ENCODE measurements at regions not wholly inside any gene's neighbourhood (a gene's known extent, or its start where the extent isn't known, plus 50 kb on each side); places are given as distances from the start of the nearest gene placed in this dataset.
"Not testable (repeated sequence)": the region's sequence is repeated elsewhere in the genome, so short reads cannot be mapped to it uniquely, and the experiment has no call there.

DNA sequence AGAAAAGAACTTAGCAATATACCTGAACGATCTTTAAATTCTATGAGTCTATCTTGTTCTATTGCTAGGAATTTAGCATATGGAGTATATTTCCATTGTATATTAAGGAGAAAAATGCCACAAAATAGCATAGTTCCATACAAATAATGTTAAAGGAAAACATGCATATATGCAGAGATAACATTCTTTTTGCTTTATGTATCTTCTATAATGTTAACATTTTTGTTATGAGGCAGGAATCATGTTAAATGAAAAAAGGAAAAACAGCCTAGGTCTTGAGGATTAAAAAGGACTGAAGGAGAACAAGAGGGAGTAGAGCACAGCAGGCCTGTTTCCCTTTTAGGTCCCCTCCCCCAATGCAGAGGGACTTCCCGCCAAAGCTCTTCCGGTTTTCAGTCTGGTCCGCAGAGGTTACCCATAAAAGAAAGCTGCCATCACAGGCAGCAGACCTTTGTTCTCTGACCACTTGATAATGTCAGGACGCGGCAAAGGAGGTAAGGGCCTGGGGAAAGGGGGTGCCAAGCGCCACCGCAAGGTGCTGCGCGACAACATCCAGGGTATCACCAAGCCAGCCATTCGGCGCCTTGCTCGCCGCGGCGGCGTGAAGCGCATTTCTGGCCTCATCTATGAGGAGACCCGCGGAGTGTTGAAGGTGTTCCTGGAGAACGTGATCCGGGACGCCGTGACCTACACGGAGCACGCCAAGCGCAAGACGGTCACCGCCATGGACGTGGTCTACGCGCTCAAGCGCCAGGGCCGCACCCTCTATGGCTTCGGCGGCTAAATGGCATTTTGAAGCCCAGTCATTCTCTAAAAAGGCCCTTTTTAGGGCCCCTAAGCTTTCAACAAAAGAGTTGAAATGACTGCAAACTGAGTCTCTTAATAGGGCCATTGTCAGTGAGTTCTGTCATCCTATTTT lies 108.4 kb upstream of the PRSS16 start:
- no peak for DNase-seq

DNA sequence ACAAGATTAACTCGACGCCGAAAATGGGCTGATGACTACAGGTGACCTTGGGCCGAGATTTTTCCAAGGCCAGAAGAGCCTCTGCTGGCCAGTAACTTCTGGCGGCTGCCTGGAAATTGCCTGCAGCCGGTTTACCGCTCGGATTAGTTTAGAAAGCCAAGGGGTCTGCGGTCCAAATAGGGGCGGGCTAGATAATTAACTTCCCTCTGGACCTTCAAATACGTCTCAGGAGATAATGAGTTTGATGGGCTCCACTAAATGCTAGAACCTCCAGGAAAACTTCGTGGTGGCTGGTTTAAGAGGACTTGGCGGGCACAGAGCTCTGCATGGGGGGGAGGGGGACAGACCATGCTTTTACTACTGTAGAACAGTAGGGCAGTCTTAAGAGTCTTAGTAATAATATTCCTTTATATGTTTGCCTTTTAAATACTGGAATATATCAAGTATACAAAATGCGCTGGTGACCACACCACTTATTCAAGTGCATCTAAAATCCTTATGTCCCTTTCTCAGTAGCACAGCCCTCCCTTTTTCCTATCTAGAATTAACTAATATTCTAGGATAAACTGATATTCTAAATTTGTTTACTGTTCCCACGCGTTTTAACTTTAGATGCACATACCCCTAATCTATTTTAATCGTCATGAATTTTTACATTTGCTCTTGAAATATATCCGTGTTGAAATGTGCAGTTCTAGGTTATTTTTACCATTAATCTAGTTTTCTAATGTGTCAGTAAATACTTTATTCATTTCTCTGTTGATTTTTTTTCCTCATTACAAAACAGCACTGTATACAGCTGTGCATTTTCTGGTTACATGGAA lies 107.5 kb upstream of the PRSS16 start:
- no peak for DNase-seq

DNA sequence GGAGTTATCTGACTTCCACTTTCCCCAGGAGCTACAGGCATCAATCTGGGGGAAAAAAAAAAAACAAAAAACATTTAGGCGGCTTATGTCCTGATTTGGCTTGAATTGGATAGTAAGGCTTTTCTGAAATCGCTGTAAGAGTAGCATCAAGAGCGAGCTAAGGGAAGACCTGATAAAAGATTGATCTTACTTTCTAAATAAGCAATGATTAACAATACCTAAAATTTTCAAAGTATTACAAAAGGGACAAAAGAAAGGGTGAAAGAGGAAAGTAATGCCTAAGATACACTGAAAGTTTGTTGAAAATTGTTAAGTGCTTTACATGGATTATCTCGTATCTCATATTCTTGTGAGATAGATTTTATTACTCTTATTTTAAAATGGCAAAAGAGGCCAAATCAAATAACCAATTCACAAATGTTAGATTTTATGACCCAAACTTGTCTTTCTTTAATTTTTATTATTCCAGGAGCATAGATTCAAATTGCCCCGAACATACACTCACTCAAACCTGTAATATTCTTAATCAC lies 106.4 kb upstream of the PRSS16 start:
- no peak for DNase-seq

DNA sequence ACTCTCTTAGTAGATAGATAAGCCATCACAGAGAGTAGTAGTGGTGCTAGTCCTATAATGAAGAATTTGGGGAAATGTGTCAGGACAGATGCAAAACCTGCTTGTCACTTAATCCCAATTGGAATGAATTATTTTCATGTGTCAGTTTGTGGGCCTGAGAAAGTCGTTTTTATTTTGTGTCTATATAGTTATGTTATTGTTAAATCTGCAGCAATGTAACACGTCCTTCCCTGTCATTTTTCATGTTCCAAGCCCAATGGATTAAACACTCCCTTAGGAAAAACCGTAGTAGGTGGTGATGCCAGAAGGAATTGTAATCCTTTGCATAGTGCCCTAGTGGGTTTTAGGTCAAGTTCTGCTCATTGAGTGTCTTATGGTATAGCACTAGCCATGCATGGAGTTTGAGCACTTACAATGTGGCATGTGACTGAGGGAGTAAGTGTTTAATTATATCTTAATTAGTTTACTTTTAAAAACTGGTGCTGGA lies 105.9 kb upstream of the PRSS16 start:
- DNase-seq: no peak

DNA sequence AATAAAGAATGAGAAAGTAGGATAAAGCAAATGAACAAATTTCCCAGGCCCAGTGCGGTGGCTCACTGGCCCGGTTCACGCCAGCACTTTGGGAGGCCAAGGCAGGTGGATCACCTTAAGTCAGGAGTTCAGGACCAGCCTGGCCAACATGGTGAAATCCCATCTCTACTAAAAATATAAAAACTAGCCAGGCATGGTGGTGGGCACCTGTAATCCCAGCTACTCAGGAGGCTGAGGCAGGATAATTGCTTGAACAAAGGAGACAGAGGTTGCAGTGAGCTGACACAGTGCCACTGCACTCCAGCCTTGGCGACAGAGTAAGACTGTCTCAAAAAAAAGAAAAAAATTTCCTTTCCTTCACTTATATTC lies 104.5 kb upstream of the PRSS16 start:
- DNase-seq: not testable (repeated sequence)

DNA sequence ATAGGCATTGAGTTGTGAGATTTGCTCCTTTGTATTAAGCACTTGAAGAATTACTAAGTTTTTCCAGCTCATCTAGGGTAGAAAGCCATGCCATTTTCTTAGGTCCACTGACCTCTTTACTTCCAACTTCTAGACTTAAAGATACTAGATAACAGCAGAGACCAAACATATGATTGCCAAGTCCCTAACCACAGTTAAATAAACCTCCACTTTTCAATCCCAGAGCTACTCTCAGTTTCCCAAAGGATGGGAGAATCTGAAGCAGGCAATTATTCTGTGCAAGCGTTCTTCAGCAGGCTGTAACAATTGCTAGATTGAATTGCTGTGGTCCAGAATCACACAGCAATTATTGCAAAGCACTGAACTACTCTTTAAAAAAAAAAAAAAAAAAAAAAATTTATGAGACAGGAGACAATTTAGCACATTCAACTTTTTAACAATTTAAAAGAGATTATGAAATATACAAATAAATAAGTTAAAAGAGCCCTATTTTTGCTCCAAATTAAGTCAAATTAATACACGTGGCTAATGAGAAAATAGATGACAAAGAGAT lies 104.0 kb upstream of the PRSS16 start:
- no peak for DNase-seq

DNA sequence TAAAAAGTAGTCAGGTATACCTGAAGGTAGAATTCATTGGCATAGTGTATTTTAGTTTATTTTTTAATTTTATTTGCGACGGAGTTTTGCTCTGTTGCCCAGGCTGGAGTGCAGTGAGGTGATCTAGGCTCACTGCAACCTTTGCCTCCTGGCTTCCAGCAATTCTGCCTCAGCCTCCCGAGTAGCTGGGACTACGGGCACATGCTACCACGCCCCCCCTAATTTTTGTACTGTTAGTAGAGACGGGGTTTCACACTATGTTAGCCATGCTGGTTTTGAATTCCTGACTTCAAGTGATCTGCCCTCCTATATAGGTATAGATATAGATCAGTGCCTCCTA lies 102.8 kb upstream of the PRSS16 start:
- DNase-seq: no peak

DNA sequence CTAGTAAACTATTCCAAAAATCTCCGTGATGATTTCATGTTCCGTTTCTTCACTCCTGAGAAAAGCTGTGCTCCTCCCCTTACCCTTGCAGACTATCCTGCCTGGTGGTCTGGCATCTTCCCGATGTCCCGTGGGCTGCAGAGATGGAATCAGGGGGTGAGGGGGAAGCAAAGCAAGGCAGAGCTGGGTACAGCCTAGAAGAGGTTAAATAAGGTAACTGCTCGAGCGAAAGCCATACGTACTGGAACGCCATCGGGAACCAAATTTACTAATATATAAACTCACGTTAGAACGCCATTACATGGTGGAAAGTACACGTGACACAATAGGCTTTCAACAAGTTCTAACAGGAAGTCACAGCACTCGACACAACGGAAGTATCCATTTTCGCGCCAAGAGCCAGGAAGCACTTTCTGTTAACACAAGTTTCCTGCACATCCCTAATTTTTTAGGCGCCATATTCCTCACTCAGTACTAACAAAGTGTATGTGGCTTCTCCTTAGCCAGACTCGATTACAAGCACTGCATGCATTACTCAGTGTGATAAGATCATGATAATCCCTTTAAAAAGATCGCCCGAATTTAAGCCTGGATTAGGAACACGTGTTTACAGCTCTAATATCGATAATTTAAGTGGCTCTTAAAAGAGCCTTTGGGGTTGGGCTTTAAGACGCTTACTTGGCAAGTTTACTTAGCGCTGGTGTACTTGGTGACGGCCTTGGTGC lies 101.6 kb upstream of the PRSS16 start:
- DNase-seq: no peak

DNA sequence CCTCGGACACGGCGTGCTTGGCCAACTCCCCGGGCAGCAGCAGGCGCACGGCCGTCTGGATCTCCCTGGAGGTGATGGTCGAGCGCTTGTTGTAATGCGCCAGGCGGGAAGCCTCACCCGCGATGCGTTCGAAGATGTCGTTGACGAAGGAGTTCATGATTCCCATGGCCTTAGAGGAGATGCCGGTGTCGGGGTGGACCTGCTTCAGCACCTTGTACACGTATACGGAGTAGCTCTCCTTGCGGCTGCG lies 101.1 kb upstream of the PRSS16 start:
- not testable (repeated sequence) for DNase-seq

DNA sequence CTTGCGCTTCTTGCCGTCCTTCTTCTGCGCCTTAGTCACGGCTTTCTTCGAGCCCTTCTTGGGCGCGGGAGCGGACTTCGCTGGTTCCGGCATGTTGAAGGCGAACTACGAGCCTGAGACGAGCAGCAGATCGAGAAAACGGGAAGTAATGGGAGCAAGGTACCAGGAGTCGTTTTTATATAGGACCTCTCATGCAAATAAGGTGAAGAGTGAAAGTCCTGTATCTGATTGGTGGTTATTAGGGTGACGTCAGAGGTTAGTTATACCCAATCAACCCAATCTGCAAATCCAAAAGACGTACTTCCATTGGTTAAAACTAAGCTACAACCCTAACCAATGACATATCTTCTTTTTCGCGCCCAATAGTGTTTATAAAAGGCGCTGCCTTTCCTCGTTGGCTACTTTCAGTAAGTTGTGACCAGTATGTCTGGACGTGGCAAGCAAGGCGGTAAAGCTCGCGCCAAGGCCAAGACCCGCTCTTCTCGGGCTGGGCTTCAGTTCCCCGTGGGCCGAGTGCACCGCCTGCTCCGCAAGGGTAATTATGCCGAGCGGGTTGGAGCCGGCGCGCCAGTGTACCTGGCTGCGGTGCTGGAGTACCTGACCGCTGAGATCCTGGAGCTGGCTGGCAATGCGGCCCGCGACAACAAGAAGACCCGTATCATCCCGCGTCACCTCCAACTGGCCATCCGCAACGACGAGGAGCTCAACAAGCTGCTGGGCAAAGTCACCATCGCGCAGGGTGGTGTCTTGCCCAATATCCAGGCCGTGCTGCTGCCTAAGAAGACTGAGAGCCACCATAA lies 100.6 kb upstream of the PRSS16 start:
- peak; percentile 58 for DNase-seq

DNA sequence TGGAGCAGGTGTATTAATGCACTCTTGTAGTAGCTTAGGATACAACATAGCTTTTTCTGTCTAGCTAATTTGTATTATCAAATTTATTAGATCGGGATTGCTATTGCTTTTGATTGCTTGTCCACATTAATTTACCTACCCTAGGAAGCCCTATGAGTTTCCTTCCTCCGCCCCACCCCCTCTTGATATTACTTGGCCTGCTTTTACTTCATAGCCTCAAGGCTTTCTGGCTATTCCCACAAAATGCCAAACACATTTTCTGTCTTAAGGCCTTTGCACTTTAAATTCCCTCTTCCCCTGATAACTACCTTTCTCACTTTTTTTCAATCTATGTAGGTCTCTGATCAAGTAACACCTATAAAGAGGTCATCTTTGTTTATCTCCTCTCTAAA lies 99.1 kb upstream of the PRSS16 start:
- DNase-seq: no peak

DNA sequence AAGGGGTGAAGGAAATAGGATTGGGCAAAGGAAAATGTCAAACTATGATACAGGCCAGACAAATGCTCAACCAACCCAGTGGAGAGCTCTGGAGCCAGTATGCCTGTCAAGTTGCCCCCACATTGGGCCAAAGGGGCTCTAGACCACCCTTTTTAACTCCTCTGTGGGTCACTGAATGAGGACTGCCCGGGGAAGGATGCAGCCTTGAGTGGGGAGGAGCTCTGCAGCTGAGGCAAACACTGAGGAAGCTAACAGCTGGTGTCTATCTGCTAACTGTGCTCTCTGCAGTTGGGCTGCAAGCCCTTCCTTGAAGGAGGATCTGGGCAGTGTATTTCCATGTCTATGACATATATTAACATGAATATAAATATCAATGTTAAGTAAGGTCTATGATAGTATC lies 98.4 kb upstream of the PRSS16 start:
- no peak for DNase-seq

DNA sequence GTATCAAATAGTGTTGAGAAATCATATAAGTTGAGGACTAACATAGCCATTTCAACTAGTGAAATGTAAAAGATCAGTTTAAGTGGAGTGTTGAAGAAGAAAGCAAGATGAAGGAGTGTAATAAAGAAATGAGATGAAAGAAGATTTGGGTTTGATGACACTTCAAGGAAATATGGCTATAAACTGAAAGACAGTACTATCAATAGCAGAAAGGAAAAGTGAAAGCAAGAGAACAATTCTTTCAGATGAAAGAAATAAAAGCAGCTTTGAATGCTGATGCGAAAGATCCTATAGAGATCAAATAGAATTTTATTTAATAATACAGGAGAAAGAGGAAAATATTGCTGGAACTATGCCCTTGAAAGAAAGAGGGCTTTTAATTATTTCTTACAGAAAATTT lies 92.8 kb upstream of the PRSS16 start:
- DNase-seq: no peak

DNA sequence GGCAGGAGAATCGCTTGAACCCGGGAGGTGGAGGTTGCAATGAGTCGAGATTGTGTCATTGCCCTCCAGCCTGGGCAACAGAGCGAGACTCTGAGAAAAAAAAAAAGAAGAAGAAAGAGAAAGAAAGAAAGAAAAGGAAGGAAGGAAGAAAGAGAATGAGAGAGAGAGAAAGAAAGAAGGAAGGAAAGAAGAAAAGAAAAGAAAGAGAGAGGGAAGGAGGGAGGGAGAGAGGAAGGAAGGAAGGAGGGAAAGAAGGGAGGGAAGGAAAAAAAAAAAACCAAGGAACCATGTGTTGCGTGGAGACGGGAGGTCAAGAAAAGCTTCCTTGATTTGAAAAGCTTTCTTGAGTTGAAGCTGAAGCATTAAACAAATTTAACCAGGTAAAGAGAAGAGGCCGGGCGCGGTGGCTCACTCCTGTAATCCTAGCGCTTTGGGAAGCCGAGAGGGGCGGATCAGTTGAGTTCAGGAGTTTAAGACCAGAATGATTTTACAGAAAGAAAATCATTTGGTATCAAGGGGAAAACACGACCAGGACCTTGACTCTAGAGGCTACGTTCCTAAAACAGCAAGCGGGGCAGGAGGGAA lies 90.5 kb upstream of the PRSS16 start:
- no peak for DNase-seq

DNA sequence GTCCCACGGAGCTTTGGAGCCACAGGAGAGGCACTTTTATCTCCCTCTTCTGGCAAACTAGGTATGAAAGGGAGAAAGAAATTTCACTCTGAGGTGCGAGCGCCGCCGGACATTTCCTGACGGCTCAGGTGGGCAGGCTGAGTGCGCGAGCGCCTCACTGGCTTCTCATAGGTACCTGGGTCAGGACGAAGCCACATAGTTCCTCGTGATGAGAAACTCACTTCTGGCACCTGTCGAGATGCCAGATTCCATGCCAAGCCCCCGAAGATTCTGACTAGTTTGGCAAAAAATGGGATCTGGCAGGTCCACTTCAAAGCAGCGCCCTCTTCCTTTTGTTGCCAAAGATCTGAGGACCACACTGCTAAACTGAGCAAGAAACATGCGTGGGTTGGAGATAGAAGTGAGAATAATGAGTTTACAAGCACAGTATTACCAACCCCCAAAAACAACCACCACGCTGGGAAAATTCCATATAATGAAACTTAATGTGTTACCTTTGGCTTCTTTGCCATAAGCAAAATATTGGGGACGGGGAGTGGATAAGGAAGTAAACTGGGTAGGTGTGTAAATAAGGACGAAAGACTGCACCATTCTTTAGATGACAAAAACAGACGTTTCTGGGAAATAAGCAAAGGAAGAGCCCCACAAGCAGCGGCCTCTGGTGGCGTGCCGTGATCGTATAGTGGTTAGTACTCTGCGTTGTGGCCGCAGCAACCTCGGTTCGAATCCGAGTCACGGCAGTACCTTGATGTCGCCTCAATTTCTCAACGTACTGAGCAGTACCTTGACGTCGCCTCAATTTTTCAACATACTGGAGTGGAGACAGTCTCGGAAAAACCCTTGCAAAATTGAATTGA lies 89.8 kb upstream of the PRSS16 start:
- DNase-seq: no peak

DNA sequence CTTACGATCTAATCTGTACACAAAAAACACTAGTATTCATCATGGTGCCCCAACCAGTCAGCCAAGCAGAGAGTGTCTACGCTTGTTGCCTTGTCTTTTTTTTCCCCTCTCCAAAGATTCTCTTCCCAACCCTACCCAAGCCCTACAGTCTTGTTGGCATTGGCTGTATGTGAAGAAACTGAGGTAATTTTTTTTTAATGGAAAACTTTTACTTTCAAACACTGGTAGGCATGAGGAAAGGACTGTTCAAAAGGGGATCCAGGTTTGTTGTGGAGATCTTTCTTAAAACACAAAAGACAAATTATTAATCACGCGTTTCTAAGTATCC lies 89.2 kb upstream of the PRSS16 start:
- DNase-seq: no peak

DNA sequence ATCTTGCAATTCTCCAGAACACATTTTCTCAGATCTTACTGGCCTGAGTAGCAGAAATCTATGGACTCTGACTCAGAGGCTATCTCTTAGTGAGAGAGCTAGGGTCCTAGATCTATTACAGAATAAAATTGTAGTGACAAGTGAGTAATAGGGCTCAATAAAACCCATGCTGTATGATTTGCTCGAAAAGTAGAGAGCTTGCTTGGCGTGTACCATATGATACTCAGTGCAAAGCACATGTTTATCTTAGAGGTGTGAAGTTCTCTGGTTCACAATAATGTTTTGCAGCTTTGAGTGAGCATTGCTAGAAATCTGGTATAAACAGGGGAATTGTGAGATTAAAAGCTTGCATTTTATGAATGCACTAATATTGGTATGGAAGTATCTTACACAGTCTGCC lies 87.8 kb upstream of the PRSS16 start:
- no peak for DNase-seq

DNA sequence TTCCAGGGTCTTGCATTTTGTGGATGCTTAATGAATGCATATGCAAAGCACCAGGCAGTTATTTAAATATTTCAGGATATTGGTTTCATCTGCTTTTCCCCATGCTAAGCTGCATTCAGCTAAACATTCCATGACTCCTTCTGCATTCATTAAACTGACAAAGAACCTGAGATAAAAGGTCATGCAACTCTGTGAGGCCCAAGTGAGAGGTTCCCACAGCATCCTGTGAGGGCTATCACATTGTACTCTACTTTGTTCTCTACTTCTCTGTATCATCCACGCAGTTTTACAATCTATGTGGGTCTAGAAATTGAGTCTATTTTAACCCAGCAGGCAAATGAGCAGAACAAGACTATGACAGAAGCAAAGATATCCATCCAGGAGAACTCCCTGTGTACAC lies 86.4 kb upstream of the PRSS16 start:
- DNase-seq: no peak

DNA sequence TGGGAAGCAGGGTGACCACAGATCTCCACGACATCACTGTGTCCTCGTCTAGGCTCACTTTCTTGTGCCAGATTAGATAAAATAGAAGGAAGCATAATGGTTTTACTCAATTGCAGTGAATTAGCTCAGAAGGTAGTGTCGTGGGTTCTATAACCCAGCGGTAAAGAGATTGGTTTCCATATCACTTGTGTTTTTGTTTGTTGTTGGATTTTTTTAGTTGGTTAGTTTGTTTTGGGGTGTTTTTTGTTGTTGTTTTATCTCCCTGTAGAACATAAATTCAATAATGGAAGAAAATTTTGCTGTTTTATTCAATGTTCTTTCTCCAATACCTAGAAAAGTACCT lies 85.9 kb upstream of the PRSS16 start:
- no peak for DNase-seq

DNA sequence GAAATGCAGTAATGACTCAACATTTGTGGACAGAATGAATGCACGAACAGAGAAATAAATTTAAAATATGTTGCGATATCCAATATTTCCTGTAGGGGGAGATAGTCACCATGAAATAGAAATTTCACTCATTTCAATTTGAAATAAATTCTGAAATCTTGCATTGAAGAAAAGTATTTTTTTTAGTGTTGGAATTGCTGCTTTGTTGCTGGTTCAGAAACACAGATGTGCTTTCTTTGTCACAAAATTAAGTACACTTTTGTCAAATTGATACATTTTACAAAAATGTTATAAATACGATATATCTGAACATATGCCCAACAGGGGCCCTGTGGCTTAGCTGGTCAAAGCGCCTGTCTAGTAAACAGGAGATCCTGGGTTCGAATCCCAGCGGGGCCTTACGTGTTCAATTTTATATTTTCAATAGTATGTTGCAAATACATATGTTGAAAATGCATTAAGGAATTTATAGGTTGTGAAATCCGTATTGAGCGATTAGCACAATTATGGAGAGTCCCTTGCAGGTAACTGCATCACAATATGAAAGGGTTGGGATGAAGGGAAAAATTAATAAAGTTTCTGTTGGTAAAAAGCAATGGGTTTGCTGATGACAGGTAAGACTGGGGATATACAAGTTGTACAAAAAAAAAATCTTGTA lies 85.4 kb upstream of the PRSS16 start:
- DNase-seq: no peak

DNA sequence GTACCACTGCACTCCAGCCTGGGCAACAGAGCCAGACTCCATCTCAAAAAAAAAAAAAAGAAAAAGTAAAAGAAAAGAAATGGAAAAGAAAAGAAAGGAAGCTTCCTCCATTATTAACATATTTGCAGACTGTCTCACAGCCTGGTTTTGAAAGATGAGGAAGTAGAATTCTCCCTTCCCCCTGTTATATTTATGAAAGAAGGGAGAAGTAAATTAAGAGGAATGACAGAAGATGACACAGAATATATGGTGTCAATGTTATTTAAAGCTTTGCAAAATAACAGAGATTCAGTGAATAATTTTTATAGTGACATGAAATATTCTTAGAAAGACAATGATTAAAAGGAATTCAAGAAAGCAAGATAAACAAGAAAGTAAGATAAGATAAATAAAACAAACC lies 83.7 kb upstream of the PRSS16 start:
- DNase-seq: no peak
